ENCODE measurements at regions not wholly inside any gene's neighbourhood (a gene's known extent, or its start where the extent isn't known, plus 50 kb on each side); places are given as distances from the start of the nearest gene placed in this dataset.

GRCh38 chr6:91415031-91415605 lies 828.2 kb upstream of the MAP3K7 start (continued):
- TF ChIP-seq CTCF (IDR thresholded peaks at IDR 0.05 in 2 of 3, conservative IDR thresholded peaks at IDR 0.05 in 1 of 3; ENCODE audit: control insufficient read depth in 2 of 3, extremely low read depth in 1 of 3, insufficient read depth in 1 of 3, low read depth in 3 of 3, low read length in 3 of 3) = no peak

GRCh38 chr6:91412532-91412931 lies 825.7 kb upstream of the MAP3K7 start:
- intact Hi-C loops (cut with micrococcal nuclease; ENCODE audit: unreplicated experiment) (no loop called here), in situ Hi-C loops (cut with MboI) (no loop called here)
- SMC1A ChIA-PET (ENCODE audit: uncharacterized antibody, unreplicated experiment) = interaction anchor here (0.7 to 2.1 kb wide), 7 partner anchors 20 to 136 kb away, joined by 3 to 10 read pairs (median 3); no protein-coding TSS in a partner anchor
- Histone ChIP-seq H2AFZ (ENCODE audit: control insufficient read depth, low read depth, low read length) (no peak overlapping the region), H3K9me3 (replicated peaks; ENCODE audit: control insufficient read depth, insufficient read depth, low read length) (no peaks in the 10 kb centered on the region), H3K4me3 (no peak overlapping the region), H3K9ac (ENCODE audit: control insufficient read depth, insufficient read depth, low read length) (no peak overlapping the region), H3K27me3 (replicated peaks in 1 of 2; ENCODE audit: control insufficient read depth in 2 of 2, insufficient read depth in 2 of 2, low read length in 1 of 2) (no peaks in the 10 kb centered on the region), H3K36me3 (ENCODE audit: control insufficient read depth in 2 of 2, insufficient read depth in 2 of 2, low read length in 1 of 2) (no peaks in the 10 kb centered on the region), H3K4me2 (ENCODE audit: control insufficient read depth, insufficient read depth) (no peak overlapping the region), H3K4me1 (ENCODE audit: control insufficient read depth, insufficient read depth, low read length) (no peaks in the 10 kb centered on the region), H4K20me1 (ENCODE audit: control insufficient read depth, insufficient read depth) (no peaks in the 10 kb centered on the region), H3K79me2 (ENCODE audit: control insufficient read depth, insufficient read depth, low read length) (no peaks in the 10 kb centered on the region), H3K27ac (ENCODE audit: control insufficient read depth, insufficient read depth) (no peak overlapping the region)
- ATAC-seq (no peak), FAIRE-seq (no peak), DNase-seq (ENCODE audit: low read depth, low spot score) (no peak)
- no TSS peak for BruUV-seq (replicated peaks)
- POLR2A ChIA-PET = no interaction called here
- CTCF ChIA-PET = interaction anchor here (0.6 to 2.9 kb wide), 6 partner anchors 15 to 235 kb away, joined by 3 to 6 read pairs (median 4); no protein-coding TSS in a partner anchor
- peak in 2 of 3 experiments; percentile 7 to 11; a peak in 2 of 6 replicates for TF ChIP-seq CTCF (IDR thresholded peaks at IDR 0.05 in 2 of 3, conservative IDR thresholded peaks at IDR 0.05 in 1 of 3; ENCODE audit: control insufficient read depth in 2 of 3, extremely low read depth in 1 of 3, insufficient read depth in 1 of 3, low read depth in 3 of 3, low read length in 3 of 3)
- TF ChIP-seq NR2C2 (IDR thresholded peaks at IDR 0.05; ENCODE audit: borderline replicate concordance, control insufficient read depth, insufficient read length, low read depth) = no peak
- TF ChIP-seq RAD21 (IDR thresholded peaks at IDR 0.05; ENCODE audit: insufficient read depth, low read depth, low read length) = peak; percentile 64
- WGBS (ENCODE audit: insufficient coverage, insufficient replicate concordance, low lambda C conversion rate, missing lambda C conversion rate) = 12% methylated on average over 3 of the region's 3 CpGs
- RAD21 ChIA-PET (ENCODE audit: unreplicated experiment) = interaction anchor here (1.2 to 1.8 kb wide), 4 partner anchors 9 to 162 kb away, joined by 3 to 5 read pairs (median 3); no protein-coding TSS in a partner anchor

Data from GM12878 (cell line).